HEK293 (cell line): ENCODE measurements at regions not wholly inside any gene's neighbourhood (a gene's known extent, or its start where the extent isn't known, plus 50 kb on each side); places are given as distances from the start of the nearest gene placed in this dataset.

Experiments
- REST ChIP-seq: fragments of 450-650 bp; formaldehyde crosslinking; IDR thresholded peaks from 2 replicates; pipeline ENCODE4 v1.5.1; 2016; ENCODE audit warnings: missing biosample characterization, missing genetic modification characterization
- ZNF302 ChIP-seq: fragments of 450-650 bp; formaldehyde crosslinking; IDR thresholded peaks from 2 replicates; pipeline ENCODE4 v1.5.1; 2016; ENCODE audit warnings: missing biosample characterization, missing genetic modification characterization, low read depth
- TF ChIP-seq, protein P1 (sequence below): fragments of 450-650 bp; formaldehyde crosslinking; IDR thresholded peaks from 2 replicates; pipeline ENCODE4 v1.5.1; 2016; ENCODE audit warnings: missing biosample characterization, missing genetic modification characterization

DNA sequence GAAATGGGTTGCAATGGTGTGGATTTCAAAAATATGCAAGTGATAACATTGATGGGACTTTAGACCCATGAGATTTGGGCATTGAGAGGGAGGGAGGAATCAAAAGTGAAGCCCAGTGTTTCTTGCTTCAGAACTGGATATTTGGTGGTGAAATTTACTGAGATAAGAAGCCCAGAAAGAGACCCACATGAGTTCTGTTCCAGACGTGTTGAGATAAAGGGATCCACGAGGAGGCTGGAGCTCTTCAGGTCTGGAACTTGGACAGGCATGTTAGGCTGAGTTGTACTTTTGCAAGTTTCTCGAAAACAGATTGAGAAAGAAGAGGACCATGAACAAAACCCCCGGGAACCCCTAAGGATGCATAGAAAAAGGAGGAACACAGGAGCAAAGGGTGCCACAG, 290.2 kb downstream of the MEX3B start:
- TF ChIP-seq ZNF302 (tag by site-specific recombination), result no peak
- TF ChIP-seq, protein P1, sequence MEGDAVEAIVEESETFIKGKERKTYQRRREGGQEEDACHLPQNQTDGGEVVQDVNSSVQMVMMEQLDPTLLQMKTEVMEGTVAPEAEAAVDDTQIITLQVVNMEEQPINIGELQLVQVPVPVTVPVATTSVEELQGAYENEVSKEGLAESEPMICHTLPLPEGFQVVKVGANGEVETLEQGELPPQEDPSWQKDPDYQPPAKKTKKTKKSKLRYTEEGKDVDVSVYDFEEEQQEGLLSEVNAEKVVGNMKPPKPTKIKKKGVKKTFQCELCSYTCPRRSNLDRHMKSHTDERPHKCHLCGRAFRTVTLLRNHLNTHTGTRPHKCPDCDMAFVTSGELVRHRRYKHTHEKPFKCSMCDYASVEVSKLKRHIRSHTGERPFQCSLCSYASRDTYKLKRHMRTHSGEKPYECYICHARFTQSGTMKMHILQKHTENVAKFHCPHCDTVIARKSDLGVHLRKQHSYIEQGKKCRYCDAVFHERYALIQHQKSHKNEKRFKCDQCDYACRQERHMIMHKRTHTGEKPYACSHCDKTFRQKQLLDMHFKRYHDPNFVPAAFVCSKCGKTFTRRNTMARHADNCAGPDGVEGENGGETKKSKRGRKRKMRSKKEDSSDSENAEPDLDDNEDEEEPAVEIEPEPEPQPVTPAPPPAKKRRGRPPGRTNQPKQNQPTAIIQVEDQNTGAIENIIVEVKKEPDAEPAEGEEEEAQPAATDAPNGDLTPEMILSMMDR (tag by site-specific recombination), result no peak
- no peak for TF ChIP-seq REST (tag by site-specific recombination)
